Tibial nerve (tissue), 4 donors: ENCODE measurements at regions not wholly inside any gene's neighbourhood (a gene's known extent, or its start where the extent isn't known, plus 50 kb on each side); places are given as distances from the start of the nearest gene placed in this dataset.

ENCODE experiments used
- DNase-seq, 2 donors: peaks; one replicate each; pipeline ENCODE4 v3.0.0-alpha.2; 2019; ENCODE audit warnings: low spot score in 2 of 2
- H3K27ac ChIP-seq, 4 donors: fragments of 200-600 bp; sonication (generic) in 3 of 4; one replicate each; pipeline ENCODE4 v1.5.1; 2017 to 2019; ENCODE audit warnings: mild to moderate bottlenecking in 1 of 4
- H3K27me3 ChIP-seq, 2 donors: fragments of 200-600 bp; sonication (generic) in 1 of 2; one replicate each; pipeline versions ENCODE4 v1.5.1 to v1.6.0; 2017 to 2019
- H3K36me3 ChIP-seq, 3 donors: fragments of 200-600 bp; sonication (generic); one replicate each; pipeline ENCODE4 v1.5.1; 2018 to 2019
- H3K4me1 ChIP-seq, 4 donors: fragments of 200-600 bp; sonication (generic) in 3 of 4; one replicate each; pipeline ENCODE4 v1.5.1; 2017 to 2019
- H3K4me3 ChIP-seq, 4 donors: fragments of 200-600 bp; sonication (generic) in 3 of 4; one replicate each; pipeline ENCODE4 v1.5.1; 2017 to 2019; ENCODE audit warnings: mild to moderate bottlenecking in 1 of 4, moderate library complexity in 1 of 4
- H3K9me3 ChIP-seq, 4 donors: fragments of 200-600 bp; sonication (generic) in 3 of 4; one replicate each; pipeline ENCODE4 v1.5.1; 2017 to 2019
- CTCF ChIP-seq, 5 experiments: fragments of 200-600 bp in 3 of 5; fragments of 450-650 bp in 2 of 5; sonication (generic) in 3 of 5; IDR thresholded peaks; one replicate each; pipeline ENCODE4 v1.5.1; 2016 to 2019; ENCODE audit warnings: antibody characterized with exemption in 5 of 5, mild to moderate bottlenecking in 3 of 5, moderate library complexity in 2 of 5
- EP300 ChIP-seq, 2 donors: sonication (generic); formaldehyde crosslinking; IDR thresholded peaks; one replicate each; pipeline ENCODE4 v1.6.1; 2017; ENCODE audit warnings: antibody characterized with exemption in 2 of 2, mild to moderate bottlenecking in 1 of 2
- POLR2A ChIP-seq, 2 donors: fragments of 450-650 bp; IDR thresholded peaks; one replicate each; pipeline ENCODE4 v1.6.1; 2017; ENCODE audit warnings: antibody characterized with exemption in 2 of 2, mild to moderate bottlenecking in 2 of 2, moderate library complexity in 2 of 2
- WGBS, 2 donors: methylation state at CpG; one replicate each; pipeline ENCODE4 v1.1.5; 2018; 5-methylcytosine and 5-hydroxymethylcytosine counted together

GRCh38 chr14:22047115-22047514, 373.5 kb upstream of the OR4E1 start:
- Histone ChIP-seq H3K36me3 (no peaks in the 10 kb centered on the region), H3K27me3 (no peaks in the 10 kb centered on the region), H3K9me3 (no peaks in the 10 kb centered on the region), H3K4me1 (no peaks in the 10 kb centered on the region), H3K4me3 (no peak overlapping the region), H3K27ac (no peak overlapping the region)
- no peak for DNase-seq
- no peak for TF ChIP-seq POLR2A (IDR thresholded peaks at IDR 0.05)
- peak in 1 of 5 experiments; percentile 8 for TF ChIP-seq CTCF (IDR thresholded peaks at IDR 0.05)
- WGBS, 2 donors, result 11 to 16% methylated on average over 3 of the region's 3 CpGs

GRCh38 chr14:22046063-22046462, 372.4 kb upstream of the OR4E1 start:
- Histone ChIP-seq H3K4me1 (no peaks in the 10 kb centered on the region), H3K27ac (no peak overlapping the region), H3K4me3 (no peak overlapping the region), H3K9me3 (no peaks in the 10 kb centered on the region), H3K36me3 (no peaks in the 10 kb centered on the region), H3K27me3 (no peaks in the 10 kb centered on the region)
- DNase-seq, result no peak
- no peak for TF ChIP-seq EP300 (IDR thresholded peaks at IDR 0.05)
- TF ChIP-seq CTCF (IDR thresholded peaks at IDR 0.05), result no peak
- no peak for TF ChIP-seq POLR2A (IDR thresholded peaks at IDR 0.05)
- WGBS, 2 donors, result 77 to 79% methylated on average over 3 of the region's 3 CpGs

- no peaks in the 10 kb centered on the region for H3K27me3 ChIP-seq
- no peaks in the 10 kb centered on the region for H3K36me3 ChIP-seq
- no peaks in the 10 kb centered on the region for H3K9me3 ChIP-seq
- TF ChIP-seq CTCF (IDR thresholded peaks at IDR 0.05) (no peak), POLR2A (IDR thresholded peaks at IDR 0.05) (no peak), EP300 (IDR thresholded peaks at IDR 0.05) (no peak)
- 76 to 77% methylated on average over 5 of the region's 5 CpGs for WGBS, 2 donors
- no peak overlapping the region for H3K27ac ChIP-seq
- H3K4me3 ChIP-seq, result no peak overlapping the region
- no peaks in the 10 kb centered on the region for H3K4me1 ChIP-seq
- no peak for DNase-seq
Observed at GRCh38 chr14:22044193-22044592, 370.6 kb upstream of the OR4E1 start.

- no peak for DNase-seq
- 83 to 92% methylated on average over 3 of the region's 3 CpGs for WGBS, 2 donors
Observed at GRCh38 chr14:22040781-22041125, 367.1 kb upstream of the OR4E1 start.

More at GRCh38 chr14:22040781-22041125, 367.1 kb upstream of the OR4E1 start:
- no peaks in the 10 kb centered on the region for H3K9me3 ChIP-seq
- H3K36me3 ChIP-seq, result no peaks in the 10 kb centered on the region
- no peak overlapping the region for H3K4me3 ChIP-seq
- peaks cover 0 to 6% (median 0%) of the 10 kb centered on the region in 4 donors for H3K4me1 ChIP-seq
- no peaks in the 10 kb centered on the region for H3K27me3 ChIP-seq
- H3K27ac ChIP-seq, result no peak overlapping the region
- TF ChIP-seq CTCF (IDR thresholded peaks at IDR 0.05) (no peak), EP300 (IDR thresholded peaks at IDR 0.05) (no peak), POLR2A (IDR thresholded peaks at IDR 0.05) (no peak)
